HUES6 (cell line): ENCODE measurements at regions not wholly inside any gene's neighbourhood (a gene's known extent, or its start where the extent isn't known, plus 50 kb on each side); places are given as distances from the start of the nearest gene placed in this dataset.

Source experiments
- H3K27ac ChIP-seq: 2 replicates; pipeline ENCODE4 v1.7.0; 2013; ENCODE audit warnings: low read depth, mild to moderate bottlenecking, low read length, inconsistent platforms
- H3K27me3 ChIP-seq: 2 replicates; pipeline ENCODE4 v1.6.1; 2013; ENCODE audit warnings: low read length; ENCODE audit not compliant: control insufficient read depth, insufficient read depth
- H3K36me3 ChIP-seq: 2 replicates; pipeline ENCODE4 v1.6.1; 2013; ENCODE audit warnings: low read length; ENCODE audit not compliant: control insufficient read depth, insufficient read depth
- H3K4me1 ChIP-seq: 2 replicates; pipeline ENCODE4 v1.6.1; 2013; ENCODE audit warnings: low read length; ENCODE audit not compliant: control insufficient read depth, insufficient read depth
- H3K4me3 ChIP-seq: 2 replicates; pipeline ENCODE4 v1.5.1; 2013; ENCODE audit warnings: low read depth, low read length
- H3K9ac ChIP-seq: one replicate; pipeline ENCODE4 v1.6.1; 2013; ENCODE audit warnings: mild to moderate bottlenecking, low read length
- H3K9me3 ChIP-seq: 2 replicates; pipeline ENCODE4 v1.6.1; 2013; ENCODE audit warnings: low read depth, low read length; ENCODE audit not compliant: control insufficient read depth, insufficient read depth

DNA sequence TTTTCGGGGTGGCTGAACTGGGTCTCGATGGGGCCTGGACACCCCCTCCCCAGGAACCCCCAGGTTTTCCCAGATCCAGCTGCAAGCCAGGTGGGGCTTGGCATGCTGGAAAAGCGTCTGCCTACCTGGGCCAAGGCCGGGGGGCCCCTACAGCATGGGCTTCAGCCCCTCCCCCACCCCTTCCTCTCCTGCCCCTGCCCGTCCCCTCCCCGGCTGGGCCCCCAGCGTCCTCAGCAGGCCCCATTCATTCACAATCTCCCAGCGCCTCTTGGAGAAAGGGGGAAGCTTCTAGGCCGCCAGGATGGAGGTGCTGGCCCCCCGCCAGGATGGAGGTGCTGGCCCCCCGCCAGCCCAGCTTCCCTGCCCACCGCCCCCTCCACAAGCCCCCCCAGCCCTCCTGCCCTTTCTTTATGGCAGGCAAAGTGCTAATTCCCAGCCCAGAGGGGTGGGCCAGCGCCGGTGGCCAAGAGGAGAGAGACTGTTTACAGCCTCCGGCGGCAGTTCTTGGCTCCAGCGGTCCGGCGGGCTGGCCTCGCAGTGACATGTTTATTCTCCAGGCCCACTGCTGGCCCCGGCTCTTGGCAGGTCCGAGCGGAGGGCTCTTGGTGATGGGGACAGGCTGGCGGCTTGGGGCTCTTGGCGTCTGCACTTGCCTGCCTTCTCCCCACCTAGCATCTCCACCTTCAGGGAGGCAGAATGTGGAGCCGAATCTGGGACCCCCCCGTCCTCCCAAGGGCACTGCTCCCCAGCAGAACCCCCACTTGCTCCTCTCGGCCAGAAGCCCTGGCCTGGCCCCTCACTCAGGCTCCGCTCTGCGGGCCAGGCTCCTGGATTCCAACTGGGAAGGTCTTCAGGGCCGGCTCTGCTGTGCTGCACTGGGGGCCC lies 94.4 kb upstream of the CIBAR2 start:
- Histone ChIP-seq H3K9ac (peak overlapping the region; percentile 24), H3K4me3 (no peak overlapping the region; the same call in 1 of the 2 replicates), H3K27ac (peak overlapping the region; percentile 55; the same call in 1 of the 2 replicates), H3K4me1 (peaks cover 50% of the 10 kb centered on the region), H3K36me3 (no peaks in the 10 kb centered on the region), H3K27me3 (no peaks in the 10 kb centered on the region), H3K9me3 (no peaks in the 10 kb centered on the region)

DNA sequence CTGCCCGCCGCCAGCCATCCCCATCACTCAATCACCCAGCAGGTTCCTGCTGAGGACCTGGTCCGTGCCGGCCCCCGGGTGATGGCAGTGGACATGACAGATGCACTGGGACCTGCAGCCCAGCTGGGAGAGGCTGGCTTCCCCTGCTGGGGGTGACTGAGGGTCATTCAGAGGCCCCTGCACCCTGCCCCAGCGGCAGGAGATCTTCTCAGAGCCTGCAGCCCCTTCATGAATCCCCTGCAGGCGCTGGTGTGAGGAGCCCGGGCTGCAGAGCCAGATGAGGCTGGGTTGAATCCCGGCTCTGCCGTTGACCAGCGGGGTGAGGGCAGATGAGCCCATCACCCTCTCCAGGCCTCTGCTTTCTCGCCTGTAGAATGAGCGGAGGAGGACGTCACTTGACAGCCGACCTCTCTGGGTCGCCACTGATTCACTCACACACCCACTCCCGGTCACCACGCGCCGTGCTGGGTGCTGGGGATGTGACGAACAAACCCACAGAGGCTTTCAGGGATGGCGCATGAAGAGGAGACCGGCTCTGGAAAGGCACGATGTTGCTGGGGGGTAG lies 95.2 kb upstream of the CIBAR2 start:
- Histone ChIP-seq H3K27ac (0 out of 2 replicates have a peak overlapping the region, but pooled peaks have one; percentile 46), H3K4me3 (no peak overlapping the region), H3K4me1 (peaks cover 43% of the 10 kb centered on the region), H3K27me3 (no peaks in the 10 kb centered on the region), H3K36me3 (no peaks in the 10 kb centered on the region), H3K9me3 (no peaks in the 10 kb centered on the region), H3K9ac (no peak overlapping the region)

DNA sequence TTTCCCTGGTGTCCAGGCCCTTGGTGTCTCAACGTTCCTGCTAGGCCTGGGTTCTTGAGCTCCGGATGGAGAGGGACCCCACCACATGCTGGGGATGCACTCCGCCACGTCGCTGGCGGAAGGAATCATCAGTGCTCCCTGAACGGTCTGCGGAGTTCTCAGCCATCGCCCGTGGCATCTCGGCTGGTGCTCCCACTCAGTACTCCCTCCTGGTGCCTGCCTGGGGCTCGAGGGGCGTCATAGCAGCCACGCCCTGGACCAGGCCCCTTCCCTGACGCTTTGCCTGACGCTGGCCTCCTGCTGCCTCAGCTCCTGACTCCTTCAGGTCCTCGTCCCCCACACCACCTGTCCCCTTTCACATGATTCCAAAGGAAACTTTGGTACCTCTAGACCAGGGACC lies 95.9 kb upstream of the CIBAR2 start:
- H3K27ac ChIP-seq: no peak overlapping the region
- H3K27me3 ChIP-seq: no peaks in the 10 kb centered on the region
- H3K4me1 ChIP-seq: peaks cover 38% of the 10 kb centered on the region
- no peaks in the 10 kb centered on the region for H3K36me3 ChIP-seq
- H3K9me3 ChIP-seq: no peaks in the 10 kb centered on the region
- no peak overlapping the region for H3K4me3 ChIP-seq
- no peak overlapping the region for H3K9ac ChIP-seq

DNA sequence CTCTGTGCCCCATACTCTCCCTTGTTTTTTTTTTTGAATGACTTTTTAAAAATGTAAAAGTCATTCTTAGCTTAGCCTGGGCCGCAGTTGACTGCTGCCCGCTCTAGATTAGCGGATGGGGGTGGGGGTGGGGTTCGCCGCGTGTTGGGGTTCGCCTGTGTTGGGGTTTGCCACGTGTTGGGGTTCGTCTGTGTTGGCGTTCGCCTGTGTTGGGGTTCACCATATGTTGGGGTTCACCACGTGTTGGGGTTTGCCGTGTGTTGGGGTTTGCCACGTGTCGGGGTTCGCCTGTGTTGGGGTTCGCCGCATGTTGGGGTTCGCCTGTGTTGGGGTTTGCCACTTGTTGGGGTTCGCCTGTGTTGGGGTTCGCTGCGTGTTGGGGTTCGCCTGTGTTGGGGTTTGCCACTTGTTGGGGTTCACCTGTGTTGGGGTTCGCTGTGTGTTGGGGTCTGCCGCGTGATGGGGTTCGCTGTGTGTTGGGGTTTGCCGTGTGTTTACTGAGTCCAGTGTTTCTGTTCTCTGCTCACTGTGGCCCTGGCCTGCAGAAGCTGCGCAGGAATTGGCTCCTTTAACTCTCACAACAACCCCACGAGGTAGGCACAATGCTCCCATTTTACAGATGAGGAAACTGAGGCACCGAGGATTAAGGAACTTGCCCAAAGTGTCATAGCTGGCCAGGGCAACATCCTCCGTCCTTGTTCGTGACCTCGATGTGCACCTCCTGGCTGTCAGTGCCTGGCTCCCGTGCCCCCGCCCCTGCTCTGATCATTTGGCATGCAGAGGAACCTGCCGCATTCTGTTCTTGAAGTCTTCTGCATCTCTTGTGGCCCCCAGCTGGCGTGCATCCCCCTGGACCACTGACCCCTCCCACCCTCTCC lies 96.6 kb upstream of the CIBAR2 start:
- H3K9ac ChIP-seq: no peak overlapping the region
- H3K36me3 ChIP-seq: no peaks in the 10 kb centered on the region
- no peak overlapping the region for H3K4me3 ChIP-seq
- H3K4me1 ChIP-seq: peaks cover 35% of the 10 kb centered on the region
- no peaks in the 10 kb centered on the region for H3K9me3 ChIP-seq
- no peaks in the 10 kb centered on the region for H3K27me3 ChIP-seq
- no peak overlapping the region for H3K27ac ChIP-seq

DNA sequence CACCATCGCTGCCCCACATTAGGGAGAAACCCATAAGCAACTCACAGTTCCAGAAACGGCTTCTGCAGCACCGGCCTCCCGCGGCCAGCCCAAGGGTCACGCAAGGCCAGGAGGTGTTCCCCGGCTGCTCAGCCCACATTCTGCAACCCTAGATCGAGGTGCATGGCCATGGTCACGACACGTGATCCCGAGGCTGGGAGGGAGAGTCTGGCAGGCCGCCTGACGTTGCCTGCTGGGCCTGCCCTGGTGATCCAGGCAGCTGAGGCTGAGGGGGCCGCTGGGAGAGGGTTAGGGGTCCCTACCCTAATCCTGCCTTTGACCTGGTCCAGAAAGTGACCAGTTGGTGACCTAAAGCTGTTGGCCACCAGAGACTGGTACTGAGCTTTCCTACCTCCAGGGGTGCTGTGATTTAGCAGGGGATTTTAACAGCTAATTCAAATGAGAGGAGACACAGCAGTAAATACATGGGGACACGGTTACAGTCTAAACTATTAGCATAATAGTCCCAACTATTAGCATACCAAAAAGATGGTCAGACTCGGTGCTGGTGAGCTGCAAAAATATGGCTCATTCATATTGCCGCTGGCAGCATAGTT lies 97.4 kb upstream of the CIBAR2 start:
- no peaks in the 10 kb centered on the region for H3K36me3 ChIP-seq
- no peak overlapping the region for H3K27ac ChIP-seq
- H3K9me3 ChIP-seq: no peaks in the 10 kb centered on the region
- H3K27me3 ChIP-seq: no peaks in the 10 kb centered on the region
- H3K4me3 ChIP-seq: no peak overlapping the region
- peaks cover 35% of the 10 kb centered on the region for H3K4me1 ChIP-seq
- H3K9ac ChIP-seq: no peak overlapping the region

DNA sequence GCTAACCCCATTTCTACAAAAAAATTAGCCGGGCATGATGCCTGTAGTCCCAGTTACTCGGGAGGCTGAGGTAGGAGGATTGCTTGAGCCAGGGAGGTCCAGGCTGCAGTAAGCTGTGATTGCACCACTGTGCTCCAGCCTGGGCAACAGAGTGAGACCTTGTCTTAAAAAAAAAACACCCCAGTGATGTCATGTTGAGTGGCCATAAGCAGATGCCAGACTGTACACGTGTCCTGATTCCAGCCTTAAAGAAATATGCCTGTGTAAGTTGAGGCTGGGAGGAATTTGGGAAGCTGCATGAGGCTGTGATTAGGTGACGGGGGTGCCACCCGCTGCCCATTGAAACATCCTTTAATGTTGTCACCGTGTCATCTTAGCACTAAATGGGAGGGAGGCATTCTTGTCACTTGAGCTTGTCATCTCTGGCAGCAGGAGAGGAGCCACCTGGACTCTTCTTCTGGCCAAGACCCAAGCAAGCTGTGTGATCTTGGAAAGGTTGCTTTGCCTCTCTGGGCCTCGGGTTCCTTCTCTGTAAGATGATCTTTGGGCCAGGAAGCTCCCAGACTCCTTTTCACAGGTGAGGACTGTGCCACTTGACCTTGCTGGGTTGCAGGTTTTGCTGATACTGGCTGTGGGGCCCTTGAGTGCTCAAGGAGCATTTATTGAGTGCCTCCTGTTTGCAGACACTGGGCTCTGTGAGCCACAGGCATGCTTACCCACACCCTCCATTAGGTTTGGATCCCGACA lies 98.3 kb upstream of the CIBAR2 start:
- Histone ChIP-seq H3K9ac (no peak overlapping the region), H3K4me1 (peaks cover 31% of the 10 kb centered on the region), H3K27me3 (no peaks in the 10 kb centered on the region), H3K4me3 (no peak overlapping the region), H3K36me3 (no peaks in the 10 kb centered on the region), H3K9me3 (no peaks in the 10 kb centered on the region), H3K27ac (no peak overlapping the region)

DNA sequence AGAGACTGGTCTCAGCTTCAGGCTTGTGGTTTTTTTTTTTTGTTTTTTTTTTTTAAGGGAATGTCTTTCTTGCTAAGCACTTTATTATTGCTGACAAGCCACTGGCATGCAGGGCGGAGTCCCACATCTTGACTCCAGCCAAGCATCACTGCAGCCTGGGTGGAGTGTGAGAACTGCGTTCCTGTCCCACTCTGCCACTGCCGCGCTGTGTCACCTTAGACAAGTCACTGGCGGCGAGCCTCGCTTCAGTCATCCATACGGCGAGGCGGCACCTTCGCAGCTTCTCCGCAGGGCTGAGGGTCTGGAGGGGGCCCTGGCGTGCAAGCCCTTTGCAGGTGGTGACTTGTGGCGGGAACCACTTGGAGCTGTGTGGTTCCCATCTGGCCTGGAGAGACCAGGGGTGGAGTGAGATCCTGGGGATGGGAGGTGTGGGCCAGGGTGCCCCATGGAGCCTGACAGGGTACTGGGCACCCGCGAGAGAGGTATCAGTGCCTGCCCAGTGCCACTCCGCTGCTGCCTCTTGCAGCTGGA lies 99.1 kb upstream of the CIBAR2 start:
- Histone ChIP-seq H3K9ac (no peak overlapping the region), H3K27ac (no peak overlapping the region), H3K4me3 (no peak overlapping the region), H3K4me1 (peaks cover 24% of the 10 kb centered on the region), H3K27me3 (no peaks in the 10 kb centered on the region), H3K9me3 (no peaks in the 10 kb centered on the region), H3K36me3 (no peaks in the 10 kb centered on the region)

DNA sequence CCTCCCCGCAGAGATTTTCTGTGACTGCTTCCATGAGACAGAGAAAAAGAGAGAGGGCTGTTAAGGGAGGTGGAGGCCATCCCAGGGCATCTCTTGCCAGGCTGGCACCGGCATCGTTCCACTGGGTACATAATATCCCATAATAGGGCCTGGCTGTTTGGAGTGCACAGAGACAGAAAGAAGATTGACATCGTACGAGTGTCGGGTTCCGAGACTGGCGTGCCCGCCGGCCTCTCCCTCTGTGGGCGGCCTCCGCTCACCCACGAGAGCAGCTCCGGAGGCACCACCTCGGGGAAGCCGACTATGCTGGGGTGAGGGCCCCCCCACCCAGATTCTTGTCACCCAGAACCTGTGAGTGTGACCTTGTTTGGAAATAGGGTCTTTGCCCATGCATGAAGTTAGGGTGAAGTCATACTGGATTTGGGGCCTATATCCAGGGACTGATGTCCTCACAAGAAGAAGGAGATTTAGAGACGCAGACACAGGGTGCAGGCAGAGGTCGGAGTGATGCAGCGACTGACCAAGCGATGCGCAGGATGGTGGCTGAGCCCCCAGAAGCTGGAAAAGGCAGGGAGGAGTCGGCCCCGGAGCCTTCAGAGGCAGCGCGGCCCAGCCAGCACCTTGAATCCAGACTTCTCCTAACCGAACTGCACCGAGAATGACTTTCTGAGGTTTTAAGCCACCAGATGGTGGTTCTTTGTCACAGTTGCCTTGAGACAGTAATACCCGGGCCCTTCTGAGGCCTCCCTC lies 101.8 kb upstream of the CIBAR2 start:
- no peak overlapping the region for H3K4me3 ChIP-seq

DNA sequence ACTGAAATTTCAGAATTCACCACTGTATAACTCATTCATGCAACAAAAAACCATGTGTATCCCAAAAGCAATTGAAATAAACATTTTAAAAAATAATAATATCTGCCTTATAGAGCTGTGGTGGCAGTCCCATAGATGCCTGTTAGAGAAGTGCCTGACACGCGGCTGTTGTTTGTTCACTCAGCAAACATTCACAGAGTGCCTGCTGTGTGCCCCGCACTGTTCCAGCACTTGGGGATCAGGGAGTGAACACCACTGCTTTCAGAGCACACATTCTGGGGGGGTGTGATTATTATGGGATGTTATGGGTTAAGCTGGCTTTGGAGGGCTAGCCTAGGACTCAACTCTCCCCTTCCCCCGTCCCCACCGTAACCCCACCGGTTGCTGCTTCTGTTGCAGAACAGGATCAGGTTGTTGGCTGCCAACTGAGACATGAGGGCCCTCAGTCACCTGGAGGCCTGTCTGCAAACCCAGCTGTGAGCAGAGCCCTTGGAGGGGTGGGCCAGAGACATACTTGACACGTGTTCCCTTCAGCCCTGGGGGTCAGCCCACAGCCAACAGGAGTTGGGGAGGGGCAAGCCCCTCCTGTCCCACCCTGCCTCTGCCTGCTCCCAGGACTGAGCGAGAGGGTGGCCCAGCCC lies 103.3 kb upstream of the CIBAR2 start:
- Histone ChIP-seq H3K4me3 (no peak overlapping the region), H3K4me1 (peaks cover 14% of the 10 kb centered on the region), H3K27me3 (no peaks in the 10 kb centered on the region), H3K9ac (no peak overlapping the region), H3K9me3 (no peaks in the 10 kb centered on the region), H3K27ac (no peak overlapping the region), H3K36me3 (no peaks in the 10 kb centered on the region)

More for the DNA sequence above, 101.8 kb upstream of the CIBAR2 start:
- Histone ChIP-seq H3K9ac (no peak overlapping the region), H3K4me1 (peaks cover 11% of the 10 kb centered on the region), H3K9me3 (no peaks in the 10 kb centered on the region), H3K27me3 (no peaks in the 10 kb centered on the region), H3K36me3 (no peaks in the 10 kb centered on the region), H3K27ac (no peak overlapping the region)
